Subcutaneous abdominal adipose tissue (tissue), 5 donors: ENCODE measurements at regions not wholly inside any gene's neighbourhood (a gene's known extent, or its start where the extent isn't known, plus 50 kb on each side); places are given as distances from the start of the nearest gene placed in this dataset.
"Not testable (repeated sequence)": the region's sequence is repeated elsewhere in the genome, so short reads cannot be mapped to it uniquely, and the experiment has no call there.

ENCODE experiments used
- H3K27ac ChIP-seq: one replicate; pipeline ENCODE4 v1.7.0; 2013; ENCODE audit warnings: low read depth, mild to moderate bottlenecking, inconsistent platforms, low read length, moderate library complexity
- H3K27me3 ChIP-seq, 5 donors: one replicate each; pipeline ENCODE4 v1.7.0; 2013; ENCODE audit warnings: low read length in 5 of 5, inconsistent platforms in 1 of 5; ENCODE audit not compliant: control insufficient read depth in 5 of 5, insufficient read depth in 4 of 5
- H3K36me3 ChIP-seq, 5 donors: one replicate each; pipeline ENCODE4 v1.7.0; 2013; ENCODE audit warnings: low read length in 5 of 5; ENCODE audit not compliant: control insufficient read depth in 5 of 5, insufficient read depth in 5 of 5
- H3K4me1 ChIP-seq, 5 donors: one replicate each; pipeline ENCODE4 v1.7.0; 2013; ENCODE audit warnings: low read length in 5 of 5, mild to moderate bottlenecking in 3 of 5, moderate library complexity in 1 of 5; ENCODE audit not compliant: control insufficient read depth in 5 of 5, insufficient read depth in 5 of 5
- H3K4me3 ChIP-seq, 5 donors: one replicate each; pipeline ENCODE4 v1.7.0; 2013; ENCODE audit warnings: low read length in 5 of 5, low read depth in 1 of 5
- H3K9ac ChIP-seq, 5 donors: one replicate each; pipeline ENCODE4 v1.7.0; 2013; ENCODE audit warnings: low read length in 5 of 5, mild to moderate bottlenecking in 4 of 5, moderate library complexity in 3 of 5
- H3K9me3 ChIP-seq, 5 donors: one replicate each; pipeline ENCODE4 v1.7.0; 2013; ENCODE audit warnings: low read length in 5 of 5; ENCODE audit not compliant: control insufficient read depth in 5 of 5
- donor health status: healthy.
- donor health status: healthy.
- donor health status: healthy.
- donor health status: healthy.
- donor health status: healthy.

DNA sequence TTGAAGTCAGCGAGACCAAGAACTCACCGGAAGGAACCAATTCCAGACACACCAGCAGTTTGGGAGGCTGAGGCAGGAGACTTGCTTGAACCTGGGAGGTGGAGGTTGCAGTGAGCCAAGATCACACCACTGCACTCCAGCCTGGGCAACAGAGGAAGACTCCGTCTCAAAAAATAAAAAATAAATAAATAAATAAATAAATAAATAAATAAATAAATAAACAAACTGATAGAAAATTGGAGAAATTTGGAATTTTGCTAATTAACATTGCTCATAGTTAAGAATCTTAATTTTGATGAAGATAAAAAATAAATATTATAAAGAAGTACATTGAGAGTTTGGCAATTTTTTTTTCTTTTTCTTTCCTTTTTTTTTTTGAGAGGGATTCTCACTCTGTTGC is 1216.2 kb downstream of the TECRL start:
- H3K27me3 ChIP-seq, H3K36me3 ChIP-seq, H3K4me1 ChIP-seq, H3K9ac ChIP-seq, H3K27ac ChIP-seq, H3K4me3 ChIP-seq: not testable (repeated sequence)
- peaks cover 0 to 15% (median 0%) of the 10 kb centered on the region in 5 donors for H3K9me3 ChIP-seq

DNA sequence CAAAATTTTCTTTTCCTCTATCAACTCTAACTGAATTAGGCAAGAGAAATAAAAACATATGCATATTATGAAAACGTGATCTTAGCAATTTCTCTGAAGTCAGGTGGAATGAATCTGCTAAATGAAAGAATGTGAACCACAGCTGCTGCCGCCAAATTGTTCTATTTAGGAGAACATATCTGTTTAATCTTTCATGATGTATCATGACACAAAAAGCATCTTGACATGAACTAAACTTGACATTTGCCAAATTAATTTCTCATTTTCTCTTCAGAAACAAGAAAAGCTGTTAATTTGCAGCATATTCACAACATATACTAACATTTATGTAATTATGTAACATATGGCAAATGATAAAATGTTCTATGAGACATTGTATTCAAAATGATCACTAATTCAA is 1237.9 kb downstream of the TECRL start:
- H3K9me3 ChIP-seq, result no peaks in the 10 kb centered on the region
- H3K27ac ChIP-seq, result no peak overlapping the region
- H3K9ac ChIP-seq, result no peak overlapping the region
- no peaks in the 10 kb centered on the region for H3K36me3 ChIP-seq
- H3K4me1 ChIP-seq, result no peaks in the 10 kb centered on the region
- H3K4me3 ChIP-seq, result no peak overlapping the region
- H3K27me3 ChIP-seq, result no peaks in the 10 kb centered on the region

DNA sequence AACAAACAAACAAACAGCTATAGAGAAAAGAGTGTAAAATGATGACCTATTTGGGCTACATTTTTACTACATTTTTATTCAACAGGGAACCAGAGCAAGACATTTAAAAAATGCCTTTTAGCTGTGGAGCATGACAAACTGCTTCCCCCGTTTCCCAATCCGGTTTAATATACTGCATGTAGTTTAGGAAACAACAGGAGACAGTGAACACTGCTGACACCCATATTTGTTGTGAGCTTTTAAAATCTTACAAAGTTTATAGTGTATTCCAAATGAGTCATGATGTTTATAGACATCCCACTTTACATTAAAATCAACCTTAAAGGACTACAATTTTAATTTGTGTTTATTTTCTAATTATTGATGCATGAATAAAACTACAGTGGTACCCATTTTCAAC is 1238.3 kb downstream of the TECRL start:
- Histone ChIP-seq H3K4me1 (no peaks in the 10 kb centered on the region), H3K36me3 (no peaks in the 10 kb centered on the region), H3K27me3 (no peaks in the 10 kb centered on the region), H3K4me3 (no peak overlapping the region), H3K27ac (no peak overlapping the region), H3K9ac (no peak overlapping the region), H3K9me3 (no peaks in the 10 kb centered on the region)

DNA sequence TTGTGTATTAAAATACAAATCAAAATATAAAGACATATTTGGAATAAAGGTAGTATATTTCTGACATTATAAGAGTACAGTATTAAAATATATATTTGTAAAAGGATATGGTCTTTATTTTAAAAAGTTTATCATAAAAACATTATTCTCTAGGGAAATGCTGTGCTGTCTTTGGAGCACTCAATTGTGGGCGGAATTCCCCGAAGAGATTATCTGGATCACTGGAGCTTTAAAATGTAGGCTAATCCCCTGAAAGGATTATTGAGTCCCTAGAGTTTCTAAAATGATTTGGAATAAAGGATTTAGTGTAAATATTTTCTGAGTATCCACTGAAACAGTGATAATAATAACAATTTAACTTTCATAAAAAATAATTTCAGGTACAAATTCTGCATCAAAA is 1239.4 kb downstream of the TECRL start:
- no peak overlapping the region for H3K27ac ChIP-seq
- H3K9me3 ChIP-seq, result no peaks in the 10 kb centered on the region
- H3K9ac ChIP-seq, result no peak overlapping the region

DNA sequence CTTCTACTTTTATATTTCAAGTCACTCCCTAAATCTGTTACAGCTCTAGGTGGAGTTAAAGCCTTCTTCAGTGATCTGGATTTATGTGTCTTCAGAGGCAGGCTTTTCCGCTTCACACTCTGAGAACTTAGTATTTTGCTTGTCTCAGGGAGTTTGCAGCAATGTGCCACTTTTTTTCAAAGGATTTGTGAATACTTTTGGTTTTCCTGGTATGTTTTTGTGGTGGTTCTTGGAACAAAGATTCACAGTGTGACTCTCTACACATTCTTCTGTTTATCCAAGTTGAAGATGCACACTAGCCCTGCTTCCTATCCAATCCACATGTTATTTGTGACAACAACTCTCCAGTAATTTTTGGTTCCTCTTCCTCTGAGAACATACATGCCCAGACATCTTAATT is 1253.7 kb downstream of the TECRL start:
- Histone ChIP-seq H3K27me3 (no peaks in the 10 kb centered on the region), H3K9me3 (peaks cover 0 to 10% (median 8%) of the 10 kb centered on the region in 5 donors), H3K4me3 (no peak overlapping the region), H3K36me3 (no peaks in the 10 kb centered on the region), H3K4me1 (no peaks in the 10 kb centered on the region), H3K27ac (no peak overlapping the region), H3K9ac (no peak overlapping the region)

More for the DNA sequence above, 1239.4 kb downstream of the TECRL start:
- no peaks in the 10 kb centered on the region for H3K4me1 ChIP-seq
- H3K27me3 ChIP-seq, result no peaks in the 10 kb centered on the region
- no peak overlapping the region for H3K4me3 ChIP-seq
- H3K36me3 ChIP-seq, result no peaks in the 10 kb centered on the region

DNA sequence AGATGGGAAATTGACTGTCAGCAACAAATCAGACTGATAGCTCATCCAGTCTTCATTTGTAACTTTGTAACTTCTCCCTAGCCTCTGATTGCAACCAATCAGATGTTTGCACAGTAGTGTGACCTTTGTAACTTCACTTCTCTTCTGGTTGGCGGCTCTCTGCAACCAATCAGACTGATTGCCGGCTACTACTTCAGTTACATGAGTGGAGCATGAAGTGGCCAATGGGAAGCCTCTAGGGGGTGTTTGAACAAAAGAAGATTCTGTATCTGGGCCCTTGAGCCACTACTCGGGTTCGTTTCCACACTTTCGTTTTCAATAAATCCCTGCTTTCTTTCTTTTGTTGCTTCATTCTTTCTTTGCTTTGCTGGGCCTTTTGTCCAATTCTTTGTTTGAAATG is 1285.8 kb downstream of the TECRL start:
- H3K4me3 ChIP-seq, result no peak overlapping the region
- H3K9me3 ChIP-seq, result no peaks in the 10 kb centered on the region
- no peaks in the 10 kb centered on the region for H3K36me3 ChIP-seq
- no peak overlapping the region for H3K27ac ChIP-seq
- no peaks in the 10 kb centered on the region for H3K27me3 ChIP-seq
- no peak overlapping the region for H3K9ac ChIP-seq
- H3K4me1 ChIP-seq, result no peaks in the 10 kb centered on the region

DNA sequence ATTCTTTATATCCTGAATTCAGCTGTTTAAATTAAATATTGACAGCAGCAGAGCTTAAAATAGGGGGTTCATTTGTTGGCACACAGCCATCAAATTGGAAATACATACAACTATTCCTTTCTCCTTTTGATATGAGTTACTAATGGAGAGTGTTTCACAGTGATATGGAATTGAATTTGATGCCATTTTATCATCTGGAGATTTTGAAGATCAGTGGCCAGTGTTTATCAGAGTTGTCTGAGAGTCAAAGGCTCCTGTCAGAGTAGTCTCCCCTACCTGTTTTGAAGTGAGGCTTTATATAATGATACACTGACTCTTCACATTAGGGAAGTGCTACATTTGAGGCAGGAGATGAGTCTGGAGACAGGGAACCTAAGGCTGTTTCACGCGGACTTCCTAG is 1286.3 kb downstream of the TECRL start:
- Histone ChIP-seq H3K4me3 (no peak overlapping the region), H3K27ac (no peak overlapping the region), H3K9ac (no peak overlapping the region), H3K36me3 (no peaks in the 10 kb centered on the region), H3K9me3 (no peaks in the 10 kb centered on the region), H3K27me3 (no peaks in the 10 kb centered on the region), H3K4me1 (no peaks in the 10 kb centered on the region)

DNA sequence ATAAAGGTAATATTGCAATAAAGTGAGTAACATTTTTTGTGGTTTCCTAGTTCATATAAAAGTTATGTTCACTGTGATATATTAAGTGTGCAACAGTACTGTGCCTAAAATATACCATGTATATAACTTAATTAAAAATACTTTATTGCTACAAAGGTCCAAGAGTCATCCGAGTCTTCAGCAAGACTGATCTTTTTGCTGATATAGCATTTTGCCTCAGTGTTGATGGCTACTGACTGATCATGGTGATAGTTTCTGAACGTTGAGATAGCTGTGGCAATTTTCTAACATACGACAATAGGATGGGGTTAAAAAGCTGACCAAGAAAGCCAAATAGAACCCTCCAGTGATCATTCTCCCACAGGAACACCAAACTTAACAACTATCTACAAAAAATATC is 1302.7 kb downstream of the TECRL start:
- Histone ChIP-seq H3K27me3 (no peaks in the 10 kb centered on the region), H3K9ac (no peak overlapping the region)

DNA sequence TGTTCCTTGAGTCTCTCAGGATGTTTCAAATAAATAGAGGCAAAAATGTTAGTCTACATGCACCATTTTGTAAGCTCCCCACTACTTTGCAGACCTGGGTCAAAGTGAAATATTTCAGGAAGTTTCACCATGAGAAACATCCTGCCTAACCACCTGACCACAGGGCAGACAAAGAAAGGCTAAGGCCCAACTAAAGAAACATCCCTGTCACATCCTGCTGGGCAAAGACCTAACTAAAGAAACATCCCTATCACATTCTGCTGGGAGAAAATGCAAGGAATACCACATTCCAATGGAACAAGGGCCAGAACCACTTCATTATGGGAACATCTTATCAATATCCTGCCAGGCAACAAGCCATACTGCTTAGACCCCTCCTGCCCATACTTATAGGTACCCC is 1303.4 kb downstream of the TECRL start:
- Histone ChIP-seq H3K4me3 (no peak overlapping the region), H3K27me3 (no peaks in the 10 kb centered on the region), H3K36me3 (no peaks in the 10 kb centered on the region), H3K9ac (no peak overlapping the region), H3K27ac (no peak overlapping the region), H3K9me3 (peaks cover 0 to 10% (median 2%) of the 10 kb centered on the region in 5 donors), H3K4me1 (no peaks in the 10 kb centered on the region)

More for the DNA sequence above, 1302.7 kb downstream of the TECRL start:
- H3K36me3 ChIP-seq, result no peaks in the 10 kb centered on the region
- H3K4me1 ChIP-seq, result no peaks in the 10 kb centered on the region
- H3K27ac ChIP-seq, result no peak overlapping the region
- peaks cover 0 to 10% (median 2%) of the 10 kb centered on the region in 5 donors for H3K9me3 ChIP-seq
- H3K4me3 ChIP-seq, result no peak overlapping the region

DNA sequence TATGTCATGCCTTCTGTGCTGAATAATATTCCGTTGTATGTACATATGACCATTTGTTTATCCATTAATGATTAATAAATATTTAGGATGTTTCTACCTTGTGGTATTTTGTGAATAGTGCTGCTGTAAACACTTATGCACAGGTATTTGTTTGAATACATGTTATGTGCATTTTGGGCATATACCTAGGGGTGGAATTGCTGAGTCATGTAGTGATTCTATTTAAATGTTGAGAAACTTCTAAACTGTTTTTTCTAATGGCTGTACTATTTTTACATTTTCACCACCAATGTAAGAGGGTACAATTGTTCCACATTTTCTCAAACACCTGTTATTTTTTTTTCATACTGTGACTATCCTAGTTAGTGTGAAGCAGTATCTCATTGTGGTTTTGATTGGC is 1318.6 kb downstream of the TECRL start:
- Histone ChIP-seq H3K27ac (no peak overlapping the region), H3K27me3 (no peaks in the 10 kb centered on the region), H3K36me3 (no peaks in the 10 kb centered on the region), H3K4me1 (no peaks in the 10 kb centered on the region), H3K9ac (no peak overlapping the region), H3K9me3 (peaks cover 0 to 2% (median 0%) of the 10 kb centered on the region in 5 donors), H3K4me3 (no peak overlapping the region)

DNA sequence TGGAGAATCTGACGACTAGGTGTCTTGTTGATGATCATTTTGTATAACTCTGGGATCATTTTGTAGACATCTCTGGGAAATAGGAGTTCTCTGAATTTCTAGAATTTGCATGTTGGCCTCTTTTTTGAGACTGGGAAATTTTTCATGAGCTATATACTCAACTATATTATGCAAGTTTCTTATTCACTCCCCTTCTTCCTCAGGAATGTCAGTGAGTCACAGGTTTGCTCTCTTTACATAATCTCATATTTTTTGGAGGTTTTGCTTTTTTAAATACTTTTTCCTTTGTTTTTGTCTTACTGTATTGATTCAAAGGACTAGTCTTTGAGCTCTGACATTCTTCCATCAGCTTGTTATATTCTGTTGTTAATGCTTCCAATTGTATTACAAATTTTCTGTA is 1324.2 kb downstream of the TECRL start:
- peaks cover 2 to 7% (median 2%) of the 10 kb centered on the region in 5 donors for H3K9me3 ChIP-seq
- no peak overlapping the region for H3K27ac ChIP-seq
- no peak overlapping the region for H3K4me3 ChIP-seq
- no peaks in the 10 kb centered on the region for H3K36me3 ChIP-seq
- no peaks in the 10 kb centered on the region for H3K4me1 ChIP-seq
- H3K27me3 ChIP-seq, result no peaks in the 10 kb centered on the region
- no peak overlapping the region for H3K9ac ChIP-seq
